T-helper 2 cell treated with Interferon-gamma antibody and Interleukin-4, amounts not matched to agents 100 ng/mL and 5 ng/mL, for 36 hours (primary cell): ENCODE measurements at regions not wholly inside any gene's neighbourhood (a gene's known extent, or its start where the extent isn't known, plus 50 kb on each side); places are given as distances from the start of the nearest gene placed in this dataset.

Experiments
- intact Hi-C: fragments of 100-400 bp; cut with micrococcal nuclease; formaldehyde crosslinking; loops from one replicate; pipeline ENCODE4 v1.15.1; 2023

DNA sequence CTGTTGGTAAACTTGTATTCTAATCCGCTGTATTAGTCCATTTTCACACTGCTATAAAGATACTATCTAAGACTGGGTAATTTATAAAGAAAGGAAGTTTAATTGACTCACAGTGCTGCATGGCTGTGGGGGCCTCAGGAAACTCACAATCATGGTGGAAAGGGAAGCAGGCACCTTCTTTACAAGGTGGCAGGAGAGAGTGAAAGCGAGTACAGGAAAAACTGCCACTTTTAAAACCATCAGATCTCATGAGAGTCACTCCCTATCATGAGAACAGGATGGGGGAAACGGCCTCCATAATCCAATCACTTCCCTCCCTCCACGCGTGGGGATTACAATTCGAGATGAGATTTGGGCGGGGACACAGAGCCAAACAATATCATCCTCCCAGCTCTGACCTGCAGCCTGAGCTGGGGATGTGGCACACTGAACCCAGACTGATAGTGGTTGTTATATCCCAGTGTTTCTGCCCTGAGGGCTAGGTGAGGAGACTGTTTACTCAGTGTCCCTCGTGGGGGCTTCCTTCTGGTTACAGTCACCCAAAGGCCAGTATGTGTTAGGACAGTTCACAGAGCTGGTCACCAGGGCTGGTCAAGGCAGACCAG, 488.3 kb downstream of the KDM4C start:
- intact Hi-C loops: loop anchor here (2.0 kb wide), 1 partner anchor 13 kb away; no protein-coding TSS in a partner anchor

GRCh38 chr9:7243838-7244237, 486.1 kb downstream of the KDM4C start:
- intact Hi-C loops: no loop called here

- intact Hi-C loops: no loop called here
Measured at GRCh38 chr9:7242126-7242525, 484.4 kb downstream of the KDM4C start.

DNA sequence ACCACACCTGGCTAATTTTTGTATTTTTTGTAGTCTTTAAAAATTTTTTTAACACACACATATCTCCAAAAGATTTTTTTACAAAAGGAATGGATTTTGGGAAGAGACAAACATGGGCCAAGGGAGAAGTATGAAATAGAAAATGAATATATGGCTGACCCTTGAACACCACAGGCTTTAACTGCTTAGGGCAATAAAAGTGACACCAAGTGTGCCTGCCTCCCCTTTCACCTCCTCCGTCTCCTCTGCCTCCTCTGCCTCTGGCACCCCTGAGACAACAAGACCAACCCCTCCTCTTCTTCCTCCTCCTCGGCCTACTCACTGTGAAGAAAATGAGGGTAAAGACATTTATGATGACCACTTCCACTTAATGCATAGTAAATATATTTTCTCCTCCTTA, 483.9 kb downstream of the KDM4C start:
- intact Hi-C loops: no loop called here

- intact Hi-C loops: no loop called here
Measured at GRCh38 chr9:7240569-7241311, 483.0 kb downstream of the KDM4C start.

DNA sequence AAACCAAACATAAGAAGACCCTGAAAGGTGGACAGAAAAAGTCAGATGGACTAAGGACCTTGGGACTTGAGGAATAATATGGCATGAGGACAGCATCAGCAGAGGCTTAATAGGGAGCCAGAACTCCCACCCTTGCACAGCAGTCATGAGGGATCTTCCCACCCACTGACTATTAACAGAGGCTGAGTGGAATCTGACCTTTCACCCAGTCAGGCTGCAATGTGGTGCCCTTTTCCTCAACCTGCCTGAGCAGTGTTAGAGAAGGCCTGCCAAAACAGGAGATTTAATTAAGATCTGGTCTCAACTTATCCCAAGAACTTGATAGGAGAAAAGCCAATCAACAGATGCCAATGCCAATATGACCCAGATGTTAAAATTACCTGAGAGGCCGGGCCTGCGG, 481.9 kb downstream of the KDM4C start:
- intact Hi-C loops: no loop called here

DNA sequence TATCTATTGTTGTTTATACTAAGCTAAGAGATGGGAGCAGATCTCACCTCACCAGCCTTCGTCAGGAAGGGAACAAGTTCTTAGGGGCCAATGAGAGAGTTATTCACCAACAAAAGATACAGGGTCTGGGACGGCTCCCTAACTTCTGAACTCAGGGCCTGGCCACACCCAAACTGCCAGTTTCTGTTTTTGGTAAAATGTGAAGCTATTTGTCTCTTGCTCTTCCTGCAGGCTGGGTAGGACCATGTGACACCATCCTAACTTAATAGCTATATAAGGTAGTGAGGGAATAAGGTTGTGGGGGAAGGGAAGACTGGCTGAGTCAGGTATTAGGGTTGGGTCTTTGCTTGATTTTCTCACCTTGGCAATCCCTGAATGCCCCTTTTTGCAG, 480.5 kb downstream of the KDM4C start:
- intact Hi-C loops: no loop called here

DNA sequence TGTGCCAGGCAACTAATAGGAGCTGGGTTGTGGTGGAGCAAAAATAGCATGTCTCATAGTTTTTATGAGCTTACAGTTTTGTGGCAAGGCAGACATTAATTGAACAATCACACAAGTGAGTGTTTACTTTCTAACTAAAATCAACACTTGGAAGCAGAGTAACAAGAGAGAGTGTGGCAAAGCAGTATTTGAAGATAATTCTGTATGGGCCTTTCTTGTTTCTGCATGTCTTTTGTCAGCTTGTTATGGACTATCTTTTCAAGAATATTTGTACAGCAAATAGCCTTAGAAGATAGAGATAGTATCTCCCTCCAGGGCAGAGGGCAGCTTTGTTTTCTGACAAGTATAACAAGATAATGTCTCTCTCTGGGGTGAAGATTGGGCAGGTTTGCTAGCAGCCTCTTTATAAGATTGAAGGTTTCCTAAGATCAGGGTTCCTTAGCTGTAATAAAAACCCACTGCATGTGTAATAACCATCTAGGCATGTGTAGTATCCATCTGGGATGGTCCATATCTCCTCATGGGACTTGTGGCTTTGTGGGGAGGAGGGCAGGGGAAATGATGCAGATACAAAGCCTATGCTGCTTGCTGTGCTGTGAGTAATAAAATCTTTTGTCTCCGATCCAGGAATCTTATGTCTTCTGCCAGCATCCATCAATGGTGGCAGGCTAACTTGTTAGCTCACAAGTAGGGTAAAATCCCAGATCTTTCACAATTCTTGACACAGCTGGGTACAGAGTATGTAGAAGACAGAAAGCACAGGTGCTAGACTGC, 479.9 kb downstream of the KDM4C start:
- intact Hi-C loops: no loop called here

DNA sequence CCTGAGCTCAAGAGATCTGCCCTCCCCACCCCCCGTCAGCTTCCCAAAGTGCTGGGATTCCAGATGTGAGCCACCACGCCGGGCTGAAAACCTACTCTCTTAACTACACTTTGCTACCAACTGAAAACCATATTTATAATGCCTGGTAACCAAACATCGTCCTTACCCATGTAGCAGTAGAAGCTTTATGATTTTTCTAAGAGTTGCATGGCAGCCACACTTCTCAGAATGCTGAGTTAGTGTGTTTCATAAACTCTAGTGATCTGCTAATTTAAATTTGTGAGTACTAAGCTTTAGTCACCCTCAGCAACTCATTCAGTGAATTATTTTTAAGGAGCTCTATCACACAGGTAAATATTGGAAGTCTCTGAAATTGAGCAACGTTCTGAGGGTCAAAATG, 478.4 kb downstream of the KDM4C start:
- intact Hi-C loops: no loop called here

- intact Hi-C loops: no loop called here
Measured at GRCh38 chr9:7234144-7234543, 476.4 kb downstream of the KDM4C start.

- intact Hi-C loops: no loop called here
Measured at GRCh38 chr9:7229571-7229970, 471.8 kb downstream of the KDM4C start.

DNA sequence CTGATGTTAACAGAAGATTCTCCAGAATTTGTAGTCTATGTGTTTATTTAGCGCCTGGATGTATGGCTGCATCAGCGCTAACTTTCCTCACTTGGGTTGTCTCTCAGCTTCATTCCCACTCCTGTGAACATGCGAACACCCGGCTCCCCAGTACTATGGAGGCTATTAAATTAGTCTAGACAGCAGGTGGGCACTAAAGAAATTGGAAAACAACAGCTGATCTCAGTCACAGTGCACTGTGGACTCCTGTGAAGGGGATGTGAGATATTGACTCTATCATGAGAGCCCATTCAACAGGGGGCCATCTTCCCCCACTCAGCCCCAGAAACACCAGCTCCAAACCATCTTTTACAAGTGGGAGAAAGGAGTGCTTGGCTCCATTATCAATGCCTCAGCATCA, 471.0 kb downstream of the KDM4C start:
- intact Hi-C loops: no loop called here

GRCh38 chr9:7227951-7228350, 470.2 kb downstream of the KDM4C start:
- intact Hi-C loops: no loop called here

DNA sequence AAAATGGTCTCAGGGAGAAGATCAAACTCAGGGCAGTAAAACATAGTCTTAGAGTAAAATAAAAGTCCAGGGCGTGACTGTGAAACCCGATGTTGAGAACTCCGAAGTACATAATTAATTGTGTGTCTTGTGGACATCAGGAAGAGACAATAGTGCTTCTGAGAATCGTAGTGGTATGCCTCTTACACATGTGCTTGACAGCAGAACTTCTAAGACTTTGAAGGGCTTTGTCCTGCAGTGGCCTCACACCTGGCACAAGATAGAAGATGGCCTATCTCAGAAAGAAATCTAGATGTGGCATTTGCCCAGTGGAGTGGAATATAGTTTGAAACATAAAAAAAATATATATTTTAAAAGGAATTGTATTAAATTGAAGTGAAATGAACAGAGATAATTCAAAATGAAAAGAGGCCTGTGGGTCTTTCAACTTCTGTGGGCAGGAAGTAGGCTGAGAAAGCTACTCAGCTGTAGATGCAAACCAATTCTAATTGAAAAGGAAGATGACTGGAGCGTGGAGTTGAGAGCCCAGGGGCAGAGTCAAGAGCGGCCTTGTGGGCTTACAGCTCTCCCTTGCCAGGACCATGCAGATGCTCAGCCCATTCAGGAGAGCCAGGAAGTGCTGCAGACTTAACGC, 468.4 kb downstream of the KDM4C start:
- intact Hi-C loops: no loop called here
